SK-MEL-5 (cell line): ENCODE measurements at regions not wholly inside any gene's neighbourhood (a gene's known extent, or its start where the extent isn't known, plus 50 kb on each side); places are given as distances from the start of the nearest gene placed in this dataset.

ENCODE experiments used
- DNase-seq: peaks from one replicate; pipeline ENCODE4 v3.0.0-alpha.2; 2016; ENCODE audit warnings: low read depth, low spot score
- in situ Hi-C: cut with HindIII; loops from 2 replicates; pipeline ENCODE4 v1.10.0; 2016; ENCODE audit warnings: low sequenced_read_pairs, high pct_unique_total_duplicates, low pct_unique_long_range_greater_than_20kb

DNA sequence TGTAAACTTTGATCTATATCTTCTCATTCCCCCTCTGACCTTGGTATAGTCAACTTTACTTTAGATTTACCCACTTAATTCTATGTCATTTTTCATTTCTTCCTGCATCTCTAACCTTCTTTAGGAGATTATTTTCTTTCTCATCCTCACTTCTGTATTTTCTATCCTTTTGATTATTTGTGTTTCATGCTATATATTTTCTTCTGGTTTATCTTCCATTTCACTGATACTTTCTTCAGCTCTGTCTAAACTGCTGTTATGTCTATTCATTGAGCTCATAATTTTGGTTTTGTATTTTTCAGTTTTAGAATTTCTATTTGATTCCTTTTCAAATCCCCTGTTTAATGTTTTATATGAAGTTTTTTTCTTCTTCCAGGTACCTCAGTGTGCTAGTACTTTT, 171.1 kb upstream of the LYZL1 start:
- in situ Hi-C loops, result no loop called here
- no peak for DNase-seq

GRCh38 chr10:29119374-29119773, 169.5 kb upstream of the LYZL1 start:
- DNase-seq, result peak; percentile 28
- in situ Hi-C loops, result no loop called here

GRCh38 chr10:29120216-29120615, 168.7 kb upstream of the LYZL1 start:
- DNase-seq, result no peak
- in situ Hi-C loops, result no loop called here

GRCh38 chr10:29124864-29125263, 164.0 kb upstream of the LYZL1 start:
- no peak for DNase-seq
- in situ Hi-C loops, result no loop called here

DNA sequence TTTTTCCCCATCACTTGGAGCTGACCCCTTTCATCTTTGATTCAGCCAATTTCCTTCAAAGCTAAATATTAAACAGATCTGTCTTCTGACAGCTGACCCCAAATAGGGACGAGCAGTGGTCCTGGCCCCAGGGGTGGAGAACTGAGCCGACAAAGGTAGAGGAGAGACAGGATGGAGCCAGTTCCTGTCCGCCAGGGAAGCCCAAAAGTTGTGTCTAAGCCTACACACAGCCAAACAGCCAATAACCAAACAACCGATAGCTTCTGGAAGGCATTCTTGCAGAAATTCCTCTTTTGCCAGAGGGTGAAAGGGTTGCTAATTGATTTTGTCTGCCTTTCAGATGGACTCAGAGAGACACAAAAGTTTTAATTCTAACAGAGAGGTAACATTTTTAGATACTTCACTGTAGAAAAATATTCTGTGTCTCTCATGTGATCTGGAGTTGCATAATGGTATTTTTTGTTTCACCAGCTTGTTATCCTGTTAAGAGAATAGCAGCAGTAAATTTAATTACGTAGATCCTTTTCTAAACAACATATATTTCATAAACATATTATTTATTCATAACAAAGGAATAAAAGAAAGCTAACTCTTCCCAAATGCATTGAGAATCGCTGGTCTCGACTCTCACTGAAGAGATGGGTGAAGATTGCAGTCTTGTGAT, 161.7 kb upstream of the LYZL1 start:
- DNase-seq, result no peak
- in situ Hi-C loops, result no loop called here

DNA sequence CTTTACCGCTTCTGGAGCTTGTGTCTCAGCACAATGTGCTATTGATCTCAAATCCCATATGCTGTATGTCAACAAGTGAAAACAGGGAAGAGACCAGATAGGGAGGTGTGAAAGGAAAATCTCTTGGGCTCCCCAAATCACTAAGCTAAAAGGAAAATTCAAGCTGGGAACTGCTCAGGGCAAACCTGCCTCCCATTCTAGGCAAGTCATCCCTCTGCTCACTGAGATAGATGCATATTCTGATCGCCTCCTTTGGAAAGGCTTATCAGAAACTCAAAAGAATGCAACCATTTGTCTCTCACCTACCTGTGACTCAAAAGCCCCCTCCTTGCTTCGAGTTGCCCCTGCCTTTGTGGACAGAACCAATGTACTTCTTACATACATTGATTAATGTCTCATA, 161.1 kb upstream of the LYZL1 start:
- in situ Hi-C loops, result no loop called here
- DNase-seq, result peak; percentile 74

- in situ Hi-C loops, result no loop called here
- peak; percentile 46 for DNase-seq
Measured at GRCh38 chr10:29130190-29130673, 158.6 kb upstream of the LYZL1 start.

- DNase-seq, result no peak
- in situ Hi-C loops, result no loop called here
Measured at GRCh38 chr10:29131952-29132547, 156.8 kb upstream of the LYZL1 start.

GRCh38 chr10:29132551-29133111, 156.2 kb upstream of the LYZL1 start:
- DNase-seq, result peak; percentile 80
- in situ Hi-C loops, result no loop called here

DNA sequence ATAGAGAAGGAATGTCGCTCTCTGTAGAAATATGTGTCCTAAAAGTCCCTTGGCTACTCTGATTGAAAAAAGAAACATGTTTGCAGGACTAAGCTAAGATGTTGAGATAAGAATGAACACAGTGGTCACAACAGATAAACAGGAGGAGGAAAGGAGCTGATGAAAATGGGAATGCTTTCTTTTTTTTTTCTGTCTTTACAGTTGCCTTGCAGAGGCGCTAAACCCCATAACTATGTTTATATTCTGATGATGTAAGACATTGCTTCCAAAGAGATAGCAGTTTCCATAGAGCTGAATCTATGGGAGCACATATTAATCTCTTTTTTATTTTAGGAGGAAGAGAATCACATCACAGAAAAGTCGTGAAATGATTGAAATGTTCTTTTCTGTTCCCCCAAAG, 153.5 kb upstream of the LYZL1 start:
- in situ Hi-C loops, result no loop called here
- DNase-seq, result no peak

DNA sequence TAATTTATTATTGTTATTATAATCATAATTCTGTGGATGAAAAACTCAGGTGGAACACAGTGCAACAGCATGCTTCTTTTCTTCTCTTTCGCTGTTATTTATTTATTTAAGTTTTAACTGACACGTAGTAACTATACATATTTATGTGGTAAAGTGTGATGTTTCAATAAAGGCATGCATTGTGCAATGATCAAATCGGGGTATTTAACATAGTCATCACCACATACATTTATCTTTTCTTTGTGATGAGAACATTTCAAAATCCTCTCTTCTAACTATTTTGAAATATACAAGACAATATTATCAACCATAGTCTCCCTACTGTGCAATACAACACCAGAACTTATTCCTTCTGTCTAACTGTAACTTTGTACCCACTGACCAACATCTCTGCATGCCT, 152.5 kb upstream of the LYZL1 start:
- in situ Hi-C loops, result no loop called here
- no peak for DNase-seq

- peak; percentile 49 for DNase-seq
- in situ Hi-C loops, result no loop called here
Measured at GRCh38 chr10:29140151-29140550, 148.7 kb upstream of the LYZL1 start.

GRCh38 chr10:29140991-29141390, 147.9 kb upstream of the LYZL1 start:
- in situ Hi-C loops, result no loop called here
- DNase-seq, result no peak

DNA sequence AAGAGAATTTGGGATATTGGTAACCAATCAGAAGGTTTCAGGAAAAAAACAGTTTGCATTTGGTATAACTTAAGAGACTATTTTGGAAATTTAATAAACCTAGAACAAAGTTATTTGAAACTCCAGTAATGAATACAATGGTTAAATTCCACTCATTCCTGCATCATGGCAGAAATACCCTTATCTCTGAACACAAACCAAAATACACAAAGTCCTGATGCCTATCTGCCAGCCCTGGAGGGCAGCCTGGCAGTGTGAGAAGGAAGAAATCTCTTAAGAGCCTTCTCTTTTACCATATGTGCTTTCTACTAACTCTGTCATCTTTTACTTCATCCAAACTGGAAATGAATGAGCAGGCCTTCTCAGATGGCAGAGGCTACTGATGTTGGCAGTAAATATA, 147.1 kb upstream of the LYZL1 start:
- in situ Hi-C loops, result no loop called here
- DNase-seq, result no peak

DNA sequence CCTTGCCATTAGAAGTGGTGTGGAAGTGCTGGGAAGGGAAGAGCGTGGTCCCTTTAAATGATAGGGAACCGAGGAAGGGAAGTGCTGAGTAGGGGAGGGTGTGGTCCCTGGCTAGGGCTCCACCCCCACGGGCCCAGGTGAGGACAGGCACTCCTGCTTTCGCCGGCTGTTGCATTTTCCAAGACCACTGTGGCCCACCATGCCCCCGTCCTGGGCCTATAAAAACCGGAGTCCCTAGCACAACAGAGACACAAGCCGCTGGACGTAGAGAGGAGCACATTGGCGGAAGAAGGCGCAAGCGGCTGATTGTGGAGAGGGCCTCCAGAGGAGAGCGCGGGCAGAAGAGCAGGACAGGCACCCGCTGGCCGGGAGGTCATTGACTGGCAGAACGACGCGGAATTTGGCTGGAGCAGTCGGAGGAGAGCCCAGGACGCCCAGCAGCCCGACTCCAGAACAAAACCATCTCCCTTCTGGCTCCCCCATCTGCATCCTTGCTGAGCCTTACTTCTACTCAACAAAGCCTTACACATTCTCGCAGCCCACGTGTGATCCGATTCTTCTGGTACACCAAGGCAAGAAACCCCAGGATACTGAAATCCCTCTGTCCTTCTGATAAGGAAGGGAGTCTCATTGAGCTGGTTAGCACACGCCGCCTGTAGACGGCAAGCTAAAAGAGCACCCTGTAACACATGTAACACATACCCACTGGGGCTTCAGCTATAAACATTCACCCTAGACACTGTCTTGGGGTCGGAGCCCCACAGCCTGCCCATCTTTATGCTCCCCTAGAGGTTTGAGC, 146.2 kb upstream of the LYZL1 start:
- in situ Hi-C loops, result no loop called here

DNA sequence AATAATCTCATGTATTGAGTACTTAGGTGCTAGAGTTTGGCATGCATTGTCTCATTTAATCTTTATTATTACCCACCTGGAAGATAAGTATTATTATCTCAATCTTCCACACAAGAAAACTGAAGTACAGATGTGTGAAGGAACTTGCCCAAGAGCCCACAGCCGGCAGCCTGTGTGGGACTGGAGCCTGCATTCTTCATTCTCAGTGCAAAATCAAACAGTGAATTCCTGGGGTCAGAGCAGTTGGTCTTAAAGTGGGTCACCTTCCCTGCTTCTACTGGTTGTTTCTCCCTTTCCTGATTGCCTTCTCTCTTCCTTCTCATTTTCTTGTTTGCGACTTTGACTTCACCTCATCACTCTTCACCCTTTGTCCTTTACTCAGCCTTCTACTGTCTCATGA, 144.7 kb upstream of the LYZL1 start:
- no peak for DNase-seq
- in situ Hi-C loops, result no loop called here

More for the DNA sequence above, 146.2 kb upstream of the LYZL1 start:
- DNase-seq, result no peak

GRCh38 chr10:29146311-29147100, 142.4 kb upstream of the LYZL1 start:
- in situ Hi-C loops, result no loop called here
- DNase-seq, result no peak

- in situ Hi-C loops, result no loop called here
- no peak for DNase-seq
Measured at GRCh38 chr10:29150010-29150409, 138.9 kb upstream of the LYZL1 start.
